PC-3 (cell line): ENCODE measurements at regions not wholly inside any gene's neighbourhood (a gene's known extent, or its start where the extent isn't known, plus 50 kb on each side); places are given as distances from the start of the nearest gene placed in this dataset.

Source experiments
- ATAC-seq: fragments of 200-7000 bp; cut with Tn5 transposase; 2 replicates; pipeline ENCODE4 v1.9.1; 2020; ENCODE audit warnings: mild to moderate bottlenecking, moderate library complexity
- BruUV-seq: library from RNA; stranded (reverse); fragments of 400-500 nt; replicated peaks from 2 replicates; lab custom pipeline; 2021; lab: Mats Ljungman, UMichigan
- CTCF ChIA-PET: fragments of 300-600 bp; sonication (Branson Sonifier 250); formaldehyde crosslinking; loops from one replicate; lab custom pipeline; 2022; ENCODE audit warnings: antibody characterized with exemption; lab: Charles Lee
- POLR2A ChIA-PET: fragments of 300-600 bp; sonication (Branson Sonifier 250); formaldehyde crosslinking; loops from one replicate; lab custom pipeline; 2022; ENCODE audit warnings: antibody characterized with exemption; ENCODE audit not compliant: unreplicated experiment; lab: Charles Lee
- DNase-seq: peaks from one replicate; pipeline ENCODE4 v3.0.0-alpha.2; 2015
- H2AFZ ChIP-seq: fragments of 300-600 bp; sonication (generic); 2 replicates; pipeline ENCODE4 v1.6.0; 2016; ENCODE audit warnings: antibody characterized with exemption, low read length
- H3F3A ChIP-seq: fragments of 300-600 bp; sonication (generic); one replicate; pipeline ENCODE4 v1.6.0; 2017; ENCODE audit warnings: antibody characterized with exemption, low read length, control low read depth, mild to moderate bottlenecking; ENCODE audit not compliant: unreplicated experiment
- H3K27ac ChIP-seq: fragments of 300-600 bp; sonication (generic); 2 replicates; pipeline ENCODE4 v1.5.1; 2016; ENCODE audit warnings: mild to moderate bottlenecking, low read length
- H3K27me3 ChIP-seq: fragments of 300-600 bp; sonication (generic); 2 replicates; pipeline ENCODE4 v1.6.1; 2016; ENCODE audit warnings: low read length, mixed read lengths
- H3K36me3 ChIP-seq: fragments of 300-600 bp; sonication (generic); 2 replicates; pipeline ENCODE4 v1.6.1; 2016; ENCODE audit warnings: low read depth, mixed run types, low read length, mixed read lengths
- H3K4me1 ChIP-seq: fragments of 300-600 bp; sonication (generic); 2 replicates; pipeline ENCODE4 v1.5.1; 2016; ENCODE audit warnings: low read length; ENCODE audit not compliant: insufficient read depth
- H3K4me2 ChIP-seq: fragments of 300-600 bp; sonication (generic); 2 replicates; pipeline ENCODE4 v1.6.0; 2016; ENCODE audit warnings: low read length
- H3K4me3 ChIP-seq: fragments of 300-600 bp; sonication (generic); 2 replicates; pipeline ENCODE4 v1.5.1; 2016; ENCODE audit warnings: mild to moderate bottlenecking, low read length, mixed read lengths
- H3K79me2 ChIP-seq: fragments of 300-600 bp; sonication (generic); 2 replicates; pipeline ENCODE4 v1.6.1; 2017; ENCODE audit warnings: low read length, mixed read lengths
- H3K9ac ChIP-seq: fragments of 300-600 bp; sonication (generic); 2 replicates; pipeline ENCODE4 v1.6.0; 2016; ENCODE audit warnings: mild to moderate bottlenecking, low read length
- H3K9me2 ChIP-seq: fragments of 300-600 bp; sonication (generic); replicated peaks from 2 replicates; pipeline ENCODE4 v1.6.1; 2016; ENCODE audit warnings: mixed run types, low read length, mixed read lengths
- H3K9me3 ChIP-seq: fragments of 300-600 bp; sonication (generic); 2 replicates; pipeline ENCODE4 v1.6.1; 2016; ENCODE audit warnings: low read length, mixed read lengths
- H4K20me1 ChIP-seq: fragments of 300-600 bp; sonication (generic); 2 replicates; pipeline ENCODE4 v1.6.1; 2016; ENCODE audit warnings: low read length, mixed read lengths
- CTCF ChIP-seq: fragments of 300-600 bp; sonication (generic); conservative IDR thresholded peaks from 2 replicates; pipeline ENCODE4 v1.5.1; 2017; ENCODE audit warnings: antibody characterized with exemption, low read depth, mild to moderate bottlenecking, low read length
- EZH2 ChIP-seq: fragments of 300-600 bp; sonication (generic); IDR thresholded peaks from one replicate; pipeline ENCODE4 v1.6.1; 2017; ENCODE audit warnings: antibody characterized with exemption, mild to moderate bottlenecking, low read length; ENCODE audit not compliant: unreplicated experiment
- EZH2phosphoT487 ChIP-seq: fragments of 300-600 bp; sonication (generic); IDR thresholded peaks from 2 replicates; pipeline ENCODE4 v1.6.1; 2018; ENCODE audit warnings: mild to moderate bottlenecking, antibody characterized with exemption, low read length, borderline replicate concordance
- intact Hi-C: fragments of 100-400 bp; cut with micrococcal nuclease; formaldehyde crosslinking; loops from 2 replicates; pipeline ENCODE4 v1.9.0; 2023

DNA sequence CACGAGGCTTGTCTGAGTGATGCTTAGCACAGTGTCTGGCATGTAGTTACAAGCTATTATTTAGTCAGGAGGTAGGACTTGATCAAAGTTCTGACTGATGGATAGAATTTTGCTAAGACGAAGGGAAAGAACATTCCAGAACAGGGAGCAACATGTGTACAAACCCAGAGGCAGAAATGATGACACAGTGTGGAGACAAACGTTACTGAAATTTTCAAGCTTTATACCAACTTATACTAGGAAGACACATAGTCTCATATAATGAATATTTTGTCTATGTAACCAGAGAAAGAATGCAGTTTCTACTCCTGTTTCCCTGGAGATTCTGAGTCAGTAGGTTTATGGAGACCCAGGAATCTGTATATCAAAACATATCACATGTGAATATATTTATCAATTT lies 123.4 kb downstream of the FAM124B start:
- TF ChIP-seq EZH2, result no peak
- TF ChIP-seq CTCF, result no peak
- no peak for TF ChIP-seq EZH2phosphoT487
- Histone ChIP-seq H2AFZ (no peak overlapping the region), H4K20me1 (no peaks in the 10 kb centered on the region), H3K27ac (no peak overlapping the region), H3K79me2 (no peaks in the 10 kb centered on the region), H3F3A (no peaks in the 10 kb centered on the region), H3K36me3 (no peaks in the 10 kb centered on the region), H3K9me2 (no peaks in the 10 kb centered on the region), H3K4me1 (no peaks in the 10 kb centered on the region), H3K9me3 (no peaks in the 10 kb centered on the region), H3K4me3 (no peak overlapping the region), H3K9ac (no peak overlapping the region), H3K4me2 (no peak overlapping the region), H3K27me3 (no peaks in the 10 kb centered on the region)
- ATAC-seq, result no peak
- ChIA-PET POLR2A (no interaction called here), CTCF (interaction anchor here (0.6 kb wide), 2 partner anchors 31 to 39 kb away, joined by 3 to 6 read pairs; no protein-coding TSS in a partner anchor)
- intact Hi-C loops, result no loop called here
- no TSS peak for BruUV-seq
- no peak for DNase-seq

DNA sequence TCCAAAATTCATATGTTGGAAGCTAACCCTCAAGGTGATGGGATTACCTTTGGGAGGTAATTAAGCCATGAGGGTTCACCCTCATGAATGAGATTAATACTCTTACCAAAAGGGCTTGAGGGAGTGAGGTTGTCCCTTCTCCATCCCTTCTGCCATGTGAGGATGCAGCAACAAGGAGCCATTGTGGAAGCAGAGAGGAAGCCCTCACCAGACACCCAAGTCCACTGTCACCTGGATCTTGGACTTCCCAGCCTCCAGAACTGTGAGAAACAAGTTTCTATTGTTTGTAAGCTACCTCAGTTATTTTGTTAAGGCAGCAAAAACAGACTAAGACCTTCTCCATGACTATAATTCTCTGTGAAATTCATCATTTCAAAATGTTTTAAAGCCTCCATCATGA lies 125.7 kb downstream of the FAM124B start:
- intact Hi-C loops, result no loop called here
- no TSS peak for BruUV-seq
- ATAC-seq, result no peak
- Histone ChIP-seq H3K9ac (no peak overlapping the region), H3K79me2 (no peaks in the 10 kb centered on the region), H3K4me1 (no peaks in the 10 kb centered on the region), H3K27ac (no peak overlapping the region), H3K27me3 (no peaks in the 10 kb centered on the region), H2AFZ (no peak overlapping the region), H3K9me3 (no peaks in the 10 kb centered on the region), H3K4me3 (no peak overlapping the region), H3K36me3 (no peaks in the 10 kb centered on the region), H3K4me2 (no peak overlapping the region), H4K20me1 (no peaks in the 10 kb centered on the region), H3F3A (no peaks in the 10 kb centered on the region), H3K9me2 (no peaks in the 10 kb centered on the region)
- CTCF ChIA-PET, result no interaction called here
- DNase-seq, result no peak
- POLR2A ChIA-PET, result no interaction called here
- TF ChIP-seq EZH2phosphoT487 (no peak), CTCF (no peak), EZH2 (no peak)

- TF ChIP-seq EZH2 (no peak), CTCF (no peak), EZH2phosphoT487 (no peak)
- H3F3A ChIP-seq, result no peaks in the 10 kb centered on the region
- H3K9me2 ChIP-seq, result no peaks in the 10 kb centered on the region
- no peaks in the 10 kb centered on the region for H3K27me3 ChIP-seq
- intact Hi-C loops, result no loop called here
- H4K20me1 ChIP-seq, result no peaks in the 10 kb centered on the region
- ATAC-seq (no peak), DNase-seq (no peak)
- no peaks in the 10 kb centered on the region for H3K79me2 ChIP-seq
- no peak overlapping the region for H3K4me3 ChIP-seq
- no TSS peak for BruUV-seq
- H3K4me2 ChIP-seq, result no peak overlapping the region
- H2AFZ ChIP-seq, result no peak overlapping the region
- CTCF ChIA-PET, result no interaction called here
- POLR2A ChIA-PET, result no interaction called here
- peaks cover 15% of the 10 kb centered on the region for H3K4me1 ChIP-seq
- H3K9ac ChIP-seq, result no peak overlapping the region
- no peak overlapping the region for H3K27ac ChIP-seq
- H3K36me3 ChIP-seq, result no peaks in the 10 kb centered on the region
- no peaks in the 10 kb centered on the region for H3K9me3 ChIP-seq
Measured at GRCh38 chr2:224272237-224272910, 129.5 kb downstream of the FAM124B start.
